IPS-18a (cell line): ENCODE measurements at regions not wholly inside any gene's neighbourhood (a gene's known extent, or its start where the extent isn't known, plus 50 kb on each side); places are given as distances from the start of the nearest gene placed in this dataset.

Source experiments
- H3K27ac ChIP-seq: one replicate; pipeline ENCODE4 v1.5.1; 2013; ENCODE audit warnings: low read length
- H3K27me3 ChIP-seq: one replicate; pipeline ENCODE4 v1.6.1; 2013; ENCODE audit warnings: mild to moderate bottlenecking, low read length; ENCODE audit not compliant: control insufficient read depth, insufficient read depth
- H3K36me3 ChIP-seq: one replicate; pipeline ENCODE4 v1.6.1; 2013; ENCODE audit warnings: low read depth, low read length; ENCODE audit not compliant: control insufficient read depth
- H3K4me1 ChIP-seq: one replicate; pipeline ENCODE4 v1.6.1; 2013; ENCODE audit warnings: low read depth, low read length; ENCODE audit not compliant: control insufficient read depth
- H3K4me3 ChIP-seq: one replicate; pipeline ENCODE4 v1.5.1; 2013; ENCODE audit warnings: low read length
- H3K9ac ChIP-seq: one replicate; pipeline ENCODE4 v1.6.1; 2013; ENCODE audit warnings: mild to moderate bottlenecking, low read length, moderate library complexity
- H3K9me3 ChIP-seq: one replicate; pipeline ENCODE4 v1.6.1; 2013; ENCODE audit warnings: low read depth, low read length; ENCODE audit not compliant: control insufficient read depth

- H3K27me3 ChIP-seq, result no peaks in the 10 kb centered on the region
- no peak overlapping the region for H3K4me3 ChIP-seq
- H3K27ac ChIP-seq, result no peak overlapping the region
- H3K36me3 ChIP-seq, result no peaks in the 10 kb centered on the region
- H3K9me3 ChIP-seq, result no peaks in the 10 kb centered on the region
- no peaks in the 10 kb centered on the region for H3K4me1 ChIP-seq
- H3K9ac ChIP-seq, result no peak overlapping the region
These were observed 98.0 kb downstream of the ARL4A start for GRCh38 chr7:12785473-12785872.

GRCh38 chr7:12786494-12786893 lies 99.1 kb downstream of the ARL4A start:
- H3K9me3 ChIP-seq, result no peaks in the 10 kb centered on the region
- H3K27me3 ChIP-seq, result no peaks in the 10 kb centered on the region
- H3K27ac ChIP-seq, result no peak overlapping the region
- no peaks in the 10 kb centered on the region for H3K36me3 ChIP-seq
- H3K9ac ChIP-seq, result no peak overlapping the region
- no peak overlapping the region for H3K4me3 ChIP-seq
- H3K4me1 ChIP-seq, result no peaks in the 10 kb centered on the region

- Histone ChIP-seq H3K27ac (no peak overlapping the region), H3K4me1 (no peaks in the 10 kb centered on the region), H3K27me3 (no peaks in the 10 kb centered on the region), H3K36me3 (no peaks in the 10 kb centered on the region), H3K9me3 (no peaks in the 10 kb centered on the region), H3K4me3 (no peak overlapping the region), H3K9ac (no peak overlapping the region)
These were observed 100.7 kb downstream of the ARL4A start for GRCh38 chr7:12788171-12788570.

- H3K36me3 ChIP-seq, result no peaks in the 10 kb centered on the region
- H3K9ac ChIP-seq, result no peak overlapping the region
- H3K4me1 ChIP-seq, result no peaks in the 10 kb centered on the region
- no peak overlapping the region for H3K27ac ChIP-seq
- no peaks in the 10 kb centered on the region for H3K27me3 ChIP-seq
- no peaks in the 10 kb centered on the region for H3K9me3 ChIP-seq
- H3K4me3 ChIP-seq, result no peak overlapping the region
These were observed 101.2 kb downstream of the ARL4A start for GRCh38 chr7:12788591-12788990.

- no peak overlapping the region for H3K4me3 ChIP-seq
- H3K36me3 ChIP-seq, result no peaks in the 10 kb centered on the region
- no peaks in the 10 kb centered on the region for H3K27me3 ChIP-seq
- no peak overlapping the region for H3K9ac ChIP-seq
- no peaks in the 10 kb centered on the region for H3K9me3 ChIP-seq
- H3K27ac ChIP-seq, result no peak overlapping the region
- no peaks in the 10 kb centered on the region for H3K4me1 ChIP-seq
These were observed 107.4 kb downstream of the ARL4A start for GRCh38 chr7:12794722-12795302.

- H3K4me3 ChIP-seq, result no peak overlapping the region
- H3K9me3 ChIP-seq, result no peaks in the 10 kb centered on the region
- H3K27me3 ChIP-seq, result no peaks in the 10 kb centered on the region
- no peaks in the 10 kb centered on the region for H3K4me1 ChIP-seq
- H3K27ac ChIP-seq, result no peak overlapping the region
- no peaks in the 10 kb centered on the region for H3K36me3 ChIP-seq
- H3K9ac ChIP-seq, result no peak overlapping the region
These were observed 109.1 kb downstream of the ARL4A start for GRCh38 chr7:12796397-12797127.

GRCh38 chr7:12800486-12800885 lies 113.1 kb downstream of the ARL4A start:
- H3K27me3 ChIP-seq, result no peaks in the 10 kb centered on the region
- no peaks in the 10 kb centered on the region for H3K9me3 ChIP-seq
- H3K4me3 ChIP-seq, result no peak overlapping the region
- H3K27ac ChIP-seq, result no peak overlapping the region
- no peaks in the 10 kb centered on the region for H3K36me3 ChIP-seq
- peaks cover 13% of the 10 kb centered on the region for H3K4me1 ChIP-seq
- H3K9ac ChIP-seq, result no peak overlapping the region

GRCh38 chr7:12801107-12801506 lies 113.7 kb downstream of the ARL4A start:
- Histone ChIP-seq H3K4me1 (peaks cover 16% of the 10 kb centered on the region), H3K27ac (no peak overlapping the region), H3K9me3 (no peaks in the 10 kb centered on the region), H3K9ac (no peak overlapping the region), H3K27me3 (no peaks in the 10 kb centered on the region), H3K36me3 (no peaks in the 10 kb centered on the region), H3K4me3 (no peak overlapping the region)

- no peaks in the 10 kb centered on the region for H3K36me3 ChIP-seq
- H3K9me3 ChIP-seq, result no peaks in the 10 kb centered on the region
- H3K4me1 ChIP-seq, result peaks cover 16% of the 10 kb centered on the region
- H3K9ac ChIP-seq, result no peak overlapping the region
- no peaks in the 10 kb centered on the region for H3K27me3 ChIP-seq
- H3K27ac ChIP-seq, result no peak overlapping the region
- no peak overlapping the region for H3K4me3 ChIP-seq
These were observed 114.6 kb downstream of the ARL4A start for GRCh38 chr7:12802070-12802469.

- no peaks in the 10 kb centered on the region for H3K27me3 ChIP-seq
- H3K4me3 ChIP-seq, result no peak overlapping the region
- H3K9me3 ChIP-seq, result no peaks in the 10 kb centered on the region
- H3K36me3 ChIP-seq, result no peaks in the 10 kb centered on the region
- H3K27ac ChIP-seq, result no peak overlapping the region
- no peak overlapping the region for H3K9ac ChIP-seq
- H3K4me1 ChIP-seq, result peaks cover 16% of the 10 kb centered on the region
These were observed 116.1 kb downstream of the ARL4A start for GRCh38 chr7:12803542-12803941.

GRCh38 chr7:12805518-12805928 lies 118.1 kb downstream of the ARL4A start:
- H3K9me3 ChIP-seq, result no peaks in the 10 kb centered on the region
- H3K4me1 ChIP-seq, result peaks cover 24% of the 10 kb centered on the region
- H3K9ac ChIP-seq, result no peak overlapping the region
- no peaks in the 10 kb centered on the region for H3K36me3 ChIP-seq
- no peaks in the 10 kb centered on the region for H3K27me3 ChIP-seq
- no peak overlapping the region for H3K27ac ChIP-seq
- no peak overlapping the region for H3K4me3 ChIP-seq

GRCh38 chr7:12805957-12806356 lies 118.5 kb downstream of the ARL4A start:
- H3K36me3 ChIP-seq, result no peaks in the 10 kb centered on the region

More at GRCh38 chr7:12805957-12806356, 118.5 kb downstream of the ARL4A start:
- H3K27ac ChIP-seq, result no peak overlapping the region
- no peaks in the 10 kb centered on the region for H3K27me3 ChIP-seq
- H3K9me3 ChIP-seq, result no peaks in the 10 kb centered on the region
- H3K9ac ChIP-seq, result no peak overlapping the region
- H3K4me1 ChIP-seq, result peaks cover 24% of the 10 kb centered on the region
- no peak overlapping the region for H3K4me3 ChIP-seq
